HL-60 (cell line): ENCODE measurements at regions not wholly inside any gene's neighbourhood (a gene's known extent, or its start where the extent isn't known, plus 50 kb on each side); places are given as distances from the start of the nearest gene placed in this dataset.

Source experiments
- POLR2AphosphoS5 ChIP-seq: IDR thresholded peaks from 2 replicates; pipeline ENCODE4 v1.6.1; 2012; ENCODE audit warnings: low read depth
- REST ChIP-seq: IDR thresholded peaks from 2 replicates; pipeline ENCODE4 v1.6.1; 2012; ENCODE audit warnings: low read depth; ENCODE audit not compliant: insufficient replicate concordance
- TF ChIP-seq, protein P1 (sequence below): IDR thresholded peaks from one replicate; pipeline ENCODE4 v1.5.1; 2011; ENCODE audit warnings: low read length, control low read depth, inconsistent platforms; ENCODE audit not compliant: insufficient read depth

DNA sequence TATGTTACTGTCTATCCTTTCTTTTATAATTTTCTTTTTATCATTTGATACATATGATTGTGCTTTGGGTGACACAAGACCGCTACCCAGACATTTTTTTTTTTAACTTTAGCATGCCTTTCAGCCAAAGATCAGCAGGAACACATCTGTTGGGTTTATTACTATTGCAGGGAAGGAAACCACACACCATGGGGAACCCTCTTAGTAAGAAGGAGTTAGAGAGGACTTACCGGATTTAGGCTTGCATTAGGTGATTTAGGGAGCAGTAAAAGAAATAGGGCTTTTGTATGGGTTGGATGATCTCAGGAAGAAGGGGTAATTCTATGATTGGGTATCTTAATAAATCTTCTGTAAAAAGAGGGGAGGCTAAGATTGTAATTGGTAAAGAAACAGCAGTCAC lies 138.2 kb downstream of the SNX18 start:
- TF ChIP-seq, protein P1, sequence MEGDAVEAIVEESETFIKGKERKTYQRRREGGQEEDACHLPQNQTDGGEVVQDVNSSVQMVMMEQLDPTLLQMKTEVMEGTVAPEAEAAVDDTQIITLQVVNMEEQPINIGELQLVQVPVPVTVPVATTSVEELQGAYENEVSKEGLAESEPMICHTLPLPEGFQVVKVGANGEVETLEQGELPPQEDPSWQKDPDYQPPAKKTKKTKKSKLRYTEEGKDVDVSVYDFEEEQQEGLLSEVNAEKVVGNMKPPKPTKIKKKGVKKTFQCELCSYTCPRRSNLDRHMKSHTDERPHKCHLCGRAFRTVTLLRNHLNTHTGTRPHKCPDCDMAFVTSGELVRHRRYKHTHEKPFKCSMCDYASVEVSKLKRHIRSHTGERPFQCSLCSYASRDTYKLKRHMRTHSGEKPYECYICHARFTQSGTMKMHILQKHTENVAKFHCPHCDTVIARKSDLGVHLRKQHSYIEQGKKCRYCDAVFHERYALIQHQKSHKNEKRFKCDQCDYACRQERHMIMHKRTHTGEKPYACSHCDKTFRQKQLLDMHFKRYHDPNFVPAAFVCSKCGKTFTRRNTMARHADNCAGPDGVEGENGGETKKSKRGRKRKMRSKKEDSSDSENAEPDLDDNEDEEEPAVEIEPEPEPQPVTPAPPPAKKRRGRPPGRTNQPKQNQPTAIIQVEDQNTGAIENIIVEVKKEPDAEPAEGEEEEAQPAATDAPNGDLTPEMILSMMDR: no peak
- TF ChIP-seq POLR2AphosphoS5: no peak
- no peak for TF ChIP-seq REST
